PC-3 (cell line): ENCODE measurements at regions not wholly inside any gene's neighbourhood (a gene's known extent, or its start where the extent isn't known, plus 50 kb on each side); places are given as distances from the start of the nearest gene placed in this dataset.

Source experiments
- CTCF ChIP-seq: fragments of 300-600 bp; sonication (generic); conservative IDR thresholded peaks from 2 replicates; pipeline ENCODE4 v1.5.1; 2017; ENCODE audit warnings: antibody characterized with exemption, low read depth, mild to moderate bottlenecking, low read length
- EZH2 ChIP-seq: fragments of 300-600 bp; sonication (generic); IDR thresholded peaks from one replicate; pipeline ENCODE4 v1.6.1; 2017; ENCODE audit warnings: antibody characterized with exemption, mild to moderate bottlenecking, low read length; ENCODE audit not compliant: unreplicated experiment
- EZH2phosphoT487 ChIP-seq: fragments of 300-600 bp; sonication (generic); IDR thresholded peaks from 2 replicates; pipeline ENCODE4 v1.6.1; 2018; ENCODE audit warnings: mild to moderate bottlenecking, antibody characterized with exemption, low read length, borderline replicate concordance

DNA sequence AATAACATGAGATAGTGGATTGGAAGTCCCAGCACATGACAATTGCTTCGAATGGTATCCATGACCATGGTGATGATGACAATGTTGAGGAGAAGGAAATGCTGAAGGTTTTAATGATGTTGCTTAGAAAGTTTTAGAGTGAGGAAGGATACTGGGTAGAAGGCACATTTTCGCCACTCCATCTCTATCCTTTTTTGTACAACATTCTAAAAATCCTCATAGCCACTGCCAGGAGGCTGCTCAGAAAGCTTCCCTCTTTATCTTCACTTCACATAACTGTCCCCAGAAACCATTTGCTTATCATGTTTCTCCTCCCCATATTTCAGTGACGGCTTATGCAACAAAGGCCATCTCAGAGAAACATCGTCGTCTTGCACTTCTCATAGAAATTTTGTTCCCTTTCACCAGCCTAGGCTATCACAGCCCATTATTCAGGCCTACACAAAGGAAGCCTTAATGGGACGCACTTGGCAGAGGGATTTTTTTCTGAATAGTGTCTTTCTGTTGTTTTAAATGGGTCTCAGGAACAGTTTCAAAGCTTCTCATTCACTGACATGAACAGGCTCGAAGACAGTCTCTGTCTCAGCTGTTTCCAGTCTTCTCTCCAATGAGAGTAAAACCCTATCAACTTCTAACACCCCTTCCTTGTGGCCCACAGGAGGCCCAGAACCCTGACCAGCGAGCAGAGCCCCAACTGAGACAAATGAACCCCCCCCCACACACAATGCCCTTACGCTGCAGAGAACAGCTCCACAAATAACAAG lies 506.7 kb downstream of the HAPSTR1 start:
- TF ChIP-seq CTCF (no peak), EZH2 (no peak), EZH2phosphoT487 (no peak)
